Skin epidermis (tissue), 12 donors: ENCODE measurements at regions not wholly inside any gene's neighbourhood (a gene's known extent, or its start where the extent isn't known, plus 50 kb on each side); places are given as distances from the start of the nearest gene placed in this dataset.

Experiments used
- H3K27ac ChIP-seq, 21 experiments: fragments of 200-600 bp; sonication (generic) in 11 of 21; one replicate each; pipeline ENCODE4 v1.5.0; 2020; ENCODE audit warnings: mild to moderate bottlenecking in 3 of 21, inconsistent platforms in 2 of 21, moderate library complexity in 2 of 21
- H3K4me3 ChIP-seq, 7 experiments: fragments of 200-600 bp; sonication (generic) in 2 of 7; one replicate each; pipeline ENCODE4 v1.5.0; 2020; ENCODE audit warnings: inconsistent platforms in 2 of 7, mild to moderate bottlenecking in 2 of 7, moderate library complexity in 1 of 7

DNA sequence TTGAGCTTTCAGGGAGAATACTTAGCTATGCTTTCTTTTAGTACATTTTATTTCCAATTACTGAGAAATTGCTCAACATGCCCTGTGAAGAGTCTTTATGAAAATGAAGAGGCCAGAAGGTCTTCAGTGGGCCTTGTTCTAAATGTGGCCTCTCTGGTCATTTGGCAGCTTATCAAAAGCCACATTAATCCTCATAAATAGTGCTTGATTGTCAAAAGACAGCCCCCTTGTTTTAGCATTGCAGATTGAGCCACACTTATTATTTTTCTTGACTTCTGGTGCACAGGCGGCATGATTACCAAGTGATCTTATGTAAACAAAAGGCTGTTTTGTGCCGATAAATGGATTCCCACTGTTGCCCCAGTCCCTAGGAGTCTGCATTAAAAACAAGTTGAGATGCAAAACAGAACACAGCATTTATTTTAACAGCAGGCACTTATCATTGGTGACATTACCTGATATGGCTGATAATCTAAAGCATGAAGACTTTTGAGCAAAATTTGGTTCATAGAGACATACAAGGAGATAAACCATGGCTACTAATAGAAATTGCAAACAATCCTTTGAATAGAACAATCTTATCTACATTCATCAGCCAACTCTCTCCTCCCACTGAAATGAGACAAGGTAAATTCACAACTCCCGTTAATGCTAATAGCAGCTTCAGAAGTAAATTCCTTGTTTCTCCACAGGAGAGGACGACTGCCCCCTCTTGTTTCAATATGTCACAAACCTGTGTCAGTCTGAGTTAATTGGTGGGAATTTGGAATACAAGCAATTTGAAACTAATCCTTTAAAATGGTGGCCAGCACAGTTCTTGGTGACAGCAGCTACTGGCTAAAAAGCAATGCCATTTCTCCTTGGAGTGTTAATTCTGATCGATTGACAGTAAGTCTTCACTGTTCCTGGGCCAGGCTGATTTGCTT, 194.3 kb downstream of the NSUN3 start:
- no peak overlapping the region for H3K4me3 ChIP-seq
- H3K27ac ChIP-seq, result no peak overlapping the region

DNA sequence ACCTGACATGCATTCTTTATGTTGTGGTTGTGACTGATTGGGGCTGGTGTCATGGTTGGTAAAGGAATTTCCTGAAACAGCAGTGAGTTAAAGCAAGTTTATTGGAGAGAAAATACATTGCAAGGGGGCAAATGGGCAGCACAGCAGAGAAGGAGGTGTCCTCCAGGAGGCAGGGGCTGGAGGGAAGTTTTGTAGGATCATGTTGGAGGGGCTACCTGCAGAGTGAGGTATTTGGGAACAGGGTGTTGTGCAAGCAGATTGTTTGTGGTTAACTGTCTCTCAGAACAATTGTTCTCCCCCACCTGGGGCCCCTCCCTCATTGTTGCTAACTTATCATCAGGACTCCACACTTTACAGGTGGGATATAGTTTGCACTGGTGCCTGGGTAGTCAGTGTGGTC, 196.0 kb downstream of the NSUN3 start:
- no peak overlapping the region for H3K4me3 ChIP-seq
- no peak overlapping the region for H3K27ac ChIP-seq

DNA sequence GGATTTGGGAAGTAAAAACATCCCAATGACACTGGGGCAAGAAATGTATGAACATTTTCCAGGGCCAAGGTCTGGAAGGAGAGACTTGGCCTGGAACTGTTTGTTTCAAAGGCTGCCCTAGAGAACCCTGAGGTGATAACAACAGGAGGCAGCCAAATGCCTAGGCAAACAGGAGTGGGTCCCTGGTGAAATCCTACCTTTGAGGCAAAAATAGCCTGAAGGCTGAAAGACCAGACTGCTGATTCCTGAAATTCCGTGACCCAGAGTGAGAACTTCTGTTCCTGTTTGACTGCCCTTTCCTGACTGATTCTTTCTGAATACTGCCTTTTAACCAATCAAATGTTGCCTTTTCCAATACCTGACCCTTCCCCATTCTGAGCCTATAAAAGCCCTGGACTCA, 196.4 kb downstream of the NSUN3 start:
- Histone ChIP-seq H3K4me3 (no peak overlapping the region), H3K27ac (no peak overlapping the region)

DNA sequence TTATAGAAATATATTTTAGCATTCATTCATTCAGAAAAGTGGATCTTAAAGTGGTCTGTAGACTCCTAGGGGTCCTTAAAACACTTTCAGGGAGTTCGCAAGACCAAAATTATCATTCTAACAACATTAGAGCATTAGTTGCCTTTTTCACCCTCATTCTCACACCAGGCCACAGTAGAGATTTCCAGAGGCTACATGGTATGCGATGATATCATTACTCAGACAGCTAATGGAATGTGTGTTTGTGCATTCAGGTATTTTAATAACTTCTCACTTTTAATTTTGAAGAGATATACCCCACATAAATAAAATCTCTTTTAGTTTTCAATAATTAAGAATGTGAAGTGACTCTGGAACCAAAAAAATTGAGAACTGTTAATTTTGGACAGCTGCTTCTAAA, 206.9 kb downstream of the NSUN3 start:
- no peak overlapping the region for H3K4me3 ChIP-seq
- H3K27ac ChIP-seq, result no peak overlapping the region

DNA sequence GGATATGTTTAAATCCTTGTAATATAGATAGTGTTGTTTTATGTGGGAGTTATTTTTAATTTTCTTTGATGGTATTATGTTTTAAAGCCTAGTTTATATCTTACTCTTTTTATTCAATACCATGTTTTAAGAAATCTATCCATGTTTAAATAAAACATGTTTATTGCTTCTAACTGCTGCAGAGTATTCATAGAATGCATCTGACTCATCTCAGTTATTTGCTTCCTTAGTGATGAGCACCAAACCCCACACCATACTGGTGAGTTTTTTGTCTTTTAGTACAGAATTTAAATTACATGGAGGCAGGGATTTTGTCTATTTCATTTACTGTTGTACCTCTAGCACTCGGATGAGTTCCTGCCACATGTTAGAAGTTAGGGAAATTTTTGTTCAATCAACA, 209.2 kb downstream of the NSUN3 start:
- no peak overlapping the region for H3K4me3 ChIP-seq
- no peak overlapping the region for H3K27ac ChIP-seq

DNA sequence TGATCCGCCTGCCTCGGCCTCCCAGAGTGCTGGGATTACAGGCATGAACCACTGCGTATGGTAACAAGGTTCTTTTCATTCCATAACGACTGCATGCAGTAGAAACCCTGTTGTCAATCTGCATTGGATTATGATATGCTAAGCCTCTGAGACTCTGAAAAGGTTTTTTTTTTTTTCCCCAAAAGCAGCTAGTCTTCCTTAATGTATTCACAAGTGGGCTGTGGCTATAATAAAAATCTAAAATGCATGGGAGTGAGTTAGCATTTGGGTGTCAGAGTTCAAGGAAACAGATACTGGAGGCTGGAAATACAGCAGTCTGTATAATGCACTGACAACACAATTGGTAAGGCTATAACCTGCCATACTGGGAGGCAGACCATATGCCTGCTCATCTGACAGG, 218.1 kb downstream of the NSUN3 start:
- Histone ChIP-seq H3K27ac (no peak overlapping the region), H3K4me3 (no peak overlapping the region)

DNA sequence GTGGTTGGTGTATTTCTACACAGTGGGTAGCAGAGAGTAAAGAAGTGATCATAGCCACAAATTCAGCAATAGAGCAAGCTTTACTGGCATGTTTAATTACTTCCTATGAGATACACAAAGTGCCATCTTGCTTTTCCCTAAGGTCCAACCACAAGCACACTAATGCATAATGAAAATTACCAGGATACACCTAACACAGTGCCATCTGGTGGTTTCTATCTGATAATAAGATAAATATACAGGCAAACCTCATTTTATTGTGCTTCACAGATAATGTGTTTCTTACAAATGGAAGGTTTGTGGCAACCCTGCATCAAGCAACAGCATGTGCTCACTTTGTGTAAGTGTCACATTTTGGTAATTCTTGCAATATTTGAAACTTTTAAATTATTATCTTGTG, 223.0 kb downstream of the NSUN3 start:
- Histone ChIP-seq H3K27ac (no peak overlapping the region), H3K4me3 (no peak overlapping the region)

DNA sequence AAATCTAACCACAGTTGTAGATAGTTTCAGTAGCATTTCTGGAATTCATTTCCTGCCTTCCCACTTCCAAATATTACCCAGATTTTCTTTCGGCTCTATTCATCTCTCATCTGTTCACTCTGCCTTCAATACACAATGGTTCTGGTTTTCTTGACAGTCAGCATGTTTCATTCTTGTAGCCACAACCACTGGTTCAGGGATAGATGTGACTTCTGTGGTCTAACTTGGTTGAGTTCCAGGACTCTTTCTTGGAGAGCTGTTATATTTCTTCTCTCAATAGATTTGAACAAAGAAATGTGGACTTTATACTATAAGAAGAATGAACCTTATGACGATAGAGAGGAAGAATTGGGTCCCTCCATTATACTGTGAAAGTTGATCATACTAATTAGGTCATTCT, 228.8 kb downstream of the NSUN3 start:
- H3K4me3 ChIP-seq, result no peak overlapping the region
- H3K27ac ChIP-seq, result no peak overlapping the region

DNA sequence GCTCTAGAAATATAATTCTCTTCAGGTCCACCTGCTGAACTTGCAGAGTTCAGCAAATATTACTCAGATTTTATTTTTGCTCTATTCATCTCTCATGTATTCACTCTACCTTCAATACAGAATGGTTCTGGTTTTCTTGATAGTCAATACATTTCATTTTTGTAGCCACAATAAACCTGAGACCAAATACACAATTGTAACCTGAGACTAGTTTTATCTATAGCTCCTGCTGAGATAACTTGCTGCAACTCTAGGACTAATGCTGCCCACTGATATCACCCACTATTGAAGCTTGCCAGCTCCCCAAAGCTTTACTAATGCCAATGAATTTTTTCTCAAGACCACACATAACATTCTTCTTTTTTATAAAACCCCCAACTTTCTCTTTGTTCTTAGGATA, 229.3 kb downstream of the NSUN3 start:
- Histone ChIP-seq H3K4me3 (no peak overlapping the region), H3K27ac (no peak overlapping the region)

DNA sequence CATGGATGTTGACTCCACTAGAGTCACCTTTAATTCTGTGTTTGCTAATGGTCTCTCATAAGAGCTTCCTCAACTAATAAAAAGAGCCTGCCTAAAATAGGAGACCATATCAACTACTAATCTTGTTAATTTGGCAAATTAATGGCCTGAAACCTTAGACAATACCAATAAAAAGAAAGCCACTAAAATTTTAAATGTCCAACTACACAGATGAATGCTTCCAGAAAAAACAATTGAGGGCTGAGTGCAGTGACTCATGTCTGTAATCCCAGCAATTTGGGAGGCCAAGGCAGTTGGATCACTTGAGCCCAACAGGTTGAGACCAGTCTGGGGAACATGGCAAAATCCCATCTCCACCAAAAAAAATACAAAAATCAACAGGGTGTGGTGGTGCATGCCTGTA, 230.9 kb downstream of the NSUN3 start:
- no peak overlapping the region for H3K4me3 ChIP-seq
- no peak overlapping the region for H3K27ac ChIP-seq

DNA sequence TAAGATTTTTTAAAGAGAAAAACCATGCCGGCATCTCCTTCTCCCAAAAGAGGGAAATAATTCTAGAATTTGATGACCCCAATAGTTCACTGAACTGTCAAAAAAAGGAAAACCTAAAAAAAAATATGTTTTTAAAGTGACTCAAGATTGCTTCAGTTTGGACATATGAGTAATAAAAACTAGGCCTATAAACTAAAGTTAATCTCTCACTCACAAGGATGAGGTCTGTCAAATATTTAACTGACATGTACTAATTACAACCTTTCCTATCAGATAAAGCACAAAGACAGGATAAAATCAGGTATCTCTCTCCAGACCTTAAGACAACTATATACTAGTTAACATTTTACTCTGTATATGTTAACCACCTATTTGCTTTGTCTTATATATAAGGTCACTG, 231.9 kb downstream of the NSUN3 start:
- no peak overlapping the region for H3K27ac ChIP-seq

DNA sequence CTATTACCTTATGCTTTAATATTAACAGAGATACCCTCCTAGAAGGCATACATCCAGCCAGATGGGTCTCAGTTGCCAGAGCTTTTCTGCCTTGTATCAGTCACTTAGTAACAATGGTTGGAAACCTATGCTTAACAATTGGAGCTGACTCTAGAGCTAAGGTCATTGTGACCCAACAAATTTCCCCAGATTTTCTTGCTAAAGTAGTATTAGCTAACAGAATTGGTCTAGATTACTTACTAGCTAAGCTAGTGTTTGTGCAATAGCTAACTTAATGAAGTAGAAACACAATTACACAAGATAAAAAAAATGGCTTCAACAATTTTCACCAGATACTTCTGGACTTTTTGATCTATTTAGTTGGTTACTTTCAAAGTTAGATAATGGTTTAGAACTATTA, 236.9 kb downstream of the NSUN3 start:
- H3K27ac ChIP-seq, result no peak overlapping the region
- no peak overlapping the region for H3K4me3 ChIP-seq

More for the DNA sequence above, 231.9 kb downstream of the NSUN3 start:
- no peak overlapping the region for H3K4me3 ChIP-seq

DNA sequence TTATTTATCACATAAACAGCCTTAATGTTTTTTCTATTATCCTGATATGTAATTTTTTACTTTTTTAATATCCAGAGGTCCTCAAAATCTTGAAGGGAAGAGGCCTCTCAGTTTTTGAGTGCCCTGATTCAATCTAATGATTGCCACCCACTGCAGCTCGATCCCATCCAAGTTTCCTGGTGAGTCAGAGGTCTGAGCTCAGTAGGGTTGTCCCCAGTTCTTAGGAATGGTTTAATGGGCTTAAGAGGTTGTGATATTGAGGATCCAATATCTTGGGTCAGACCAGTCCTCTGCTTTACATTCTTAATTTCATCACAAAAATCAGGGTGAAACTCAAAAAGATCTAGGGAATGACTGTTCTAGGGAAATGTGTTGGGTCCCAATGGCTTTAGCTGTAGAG, 238.5 kb downstream of the NSUN3 start:
- no peak overlapping the region for H3K4me3 ChIP-seq
- H3K27ac ChIP-seq, result no peak overlapping the region

DNA sequence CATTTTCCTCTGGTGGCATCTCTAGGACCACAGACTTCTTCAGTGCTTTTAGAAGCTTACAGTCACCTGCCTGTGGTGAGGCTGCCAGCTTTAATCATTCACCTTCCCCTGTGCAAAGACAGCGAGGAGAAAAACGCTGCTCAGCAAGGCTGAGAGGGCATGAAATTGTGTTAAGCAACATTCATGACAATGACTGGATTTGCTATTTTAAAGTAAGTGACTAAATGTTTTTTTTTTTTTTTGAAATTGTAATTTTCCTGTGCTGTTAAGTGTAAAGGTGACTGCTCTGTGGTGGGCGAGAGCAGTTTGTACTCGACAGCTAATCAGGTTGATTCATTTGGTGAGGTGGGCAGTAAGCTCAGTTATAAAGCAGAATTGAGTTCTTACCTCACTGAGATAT, 240.4 kb downstream of the NSUN3 start:
- no peak overlapping the region for H3K27ac ChIP-seq

DNA sequence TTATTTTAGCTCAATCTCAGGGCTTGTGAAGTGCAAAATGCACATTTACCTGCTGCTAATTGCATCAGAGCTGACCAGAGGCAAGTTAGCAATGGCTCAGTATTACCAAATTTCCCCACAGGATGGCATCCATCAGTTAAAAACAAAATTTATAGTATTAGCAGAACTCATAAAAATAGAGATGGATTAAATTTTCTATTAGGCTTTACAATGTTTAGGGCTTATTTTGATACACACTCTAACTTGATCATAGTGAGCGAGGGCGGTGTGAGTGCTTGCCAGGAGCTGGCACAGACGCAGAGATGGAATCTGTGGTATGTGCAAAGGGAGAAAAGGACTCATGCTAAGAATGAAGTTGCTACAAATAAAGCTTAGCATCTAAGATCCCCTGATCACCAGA, 241.0 kb downstream of the NSUN3 start:
- H3K27ac ChIP-seq, result no peak overlapping the region
- no peak overlapping the region for H3K4me3 ChIP-seq

More for the DNA sequence above, 240.4 kb downstream of the NSUN3 start:
- H3K4me3 ChIP-seq, result no peak overlapping the region

DNA sequence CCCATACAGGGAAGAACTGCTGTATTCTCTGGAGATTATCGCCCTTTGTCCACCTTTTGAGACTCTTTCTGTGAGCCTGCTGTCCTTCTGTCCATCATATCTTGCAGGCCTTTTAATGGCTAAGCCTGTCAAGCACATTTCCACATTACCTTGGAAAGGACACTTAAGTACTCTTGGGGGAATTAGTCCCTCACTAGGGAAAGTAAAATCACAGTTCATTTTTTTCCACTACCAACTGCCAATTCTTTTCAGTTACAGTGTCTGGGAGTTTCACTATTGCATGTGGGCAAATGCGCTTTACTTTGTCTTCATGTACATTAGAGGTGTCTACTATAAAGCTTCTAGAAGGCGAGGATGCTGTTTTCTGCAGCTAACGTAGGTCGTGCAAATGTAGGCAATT, 242.1 kb downstream of the NSUN3 start:
- no peak overlapping the region for H3K27ac ChIP-seq
- no peak overlapping the region for H3K4me3 ChIP-seq

DNA sequence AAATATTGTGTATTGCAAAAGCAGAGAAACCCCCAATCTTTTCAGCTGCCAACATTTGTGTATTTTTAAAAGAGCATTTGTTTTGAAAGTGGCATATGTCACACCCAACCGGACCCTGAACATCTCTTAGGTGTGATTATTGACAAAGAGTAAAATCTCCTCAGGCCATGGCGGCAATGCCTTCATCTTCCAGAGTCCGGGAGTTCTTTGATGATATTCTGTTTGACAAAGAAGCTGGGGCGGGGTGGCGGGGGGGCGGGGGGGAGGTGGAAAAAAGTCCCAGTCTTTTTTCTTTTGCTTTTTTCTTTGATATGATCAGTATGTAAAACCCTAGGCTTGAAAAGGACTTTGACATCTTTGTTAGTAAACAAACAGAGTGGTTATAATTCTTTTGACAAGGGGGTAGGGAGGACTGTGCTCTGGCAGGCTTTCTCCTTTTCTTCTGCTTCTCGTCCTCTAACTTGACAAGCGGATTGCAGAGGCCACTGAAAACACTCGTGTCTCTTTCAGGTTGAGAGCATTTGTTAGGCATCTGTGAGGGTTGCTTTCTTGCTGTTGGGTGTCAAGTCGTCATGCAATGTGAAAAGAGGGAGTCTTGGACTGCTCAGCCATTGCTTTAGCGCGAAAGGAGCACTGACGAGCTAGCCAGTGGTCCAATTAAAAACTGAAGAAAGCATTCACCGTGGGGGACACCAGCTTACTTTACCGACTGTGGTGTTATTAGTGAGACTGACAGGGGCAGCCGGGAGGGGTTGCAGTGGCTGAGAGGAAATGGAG, 243.2 kb downstream of the NSUN3 start:
- Histone ChIP-seq H3K27ac (no peak overlapping the region), H3K4me3 (no peak overlapping the region)

DNA sequence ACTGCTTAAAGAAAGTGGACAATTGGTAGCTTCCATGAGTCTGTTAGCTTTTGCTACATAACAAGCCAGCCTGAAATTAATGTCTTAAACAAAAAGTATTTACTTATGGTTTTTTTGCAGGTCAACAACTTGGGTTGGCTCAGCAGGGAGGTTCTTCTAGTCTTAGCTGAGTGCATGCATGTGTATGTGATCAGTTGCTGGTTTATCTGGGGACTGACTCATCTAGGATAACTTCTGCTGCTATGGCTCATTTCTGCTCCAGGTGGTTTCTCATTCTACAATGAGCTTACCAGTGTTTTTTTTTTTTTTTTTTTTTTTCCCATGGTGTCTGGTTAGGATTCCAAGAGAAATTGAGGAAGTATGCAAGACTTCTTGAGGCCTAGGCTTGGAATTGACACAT, 244.7 kb downstream of the NSUN3 start:
- Histone ChIP-seq H3K27ac (no peak overlapping the region), H3K4me3 (no peak overlapping the region)

DNA sequence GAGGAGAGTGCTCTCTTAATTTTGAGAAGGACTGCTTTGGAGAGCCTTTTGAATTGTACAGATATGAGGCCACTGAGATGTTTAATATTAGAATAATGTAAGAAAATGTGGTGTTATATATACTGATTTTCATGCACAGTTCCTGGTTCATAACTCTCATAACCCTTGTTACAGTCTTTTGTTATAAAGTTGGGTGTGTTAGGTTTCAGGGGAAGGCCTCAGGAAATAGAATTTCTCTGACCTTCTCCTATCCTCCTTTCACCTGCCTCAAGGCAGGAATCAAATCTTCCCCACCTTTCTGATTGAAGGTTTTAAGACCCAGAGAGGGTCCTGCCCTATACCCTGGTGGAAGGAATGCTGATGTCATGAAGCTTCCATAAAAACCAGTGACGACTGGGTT, 245.9 kb downstream of the NSUN3 start:
- Histone ChIP-seq H3K4me3 (no peak overlapping the region), H3K27ac (no peak overlapping the region)

DNA sequence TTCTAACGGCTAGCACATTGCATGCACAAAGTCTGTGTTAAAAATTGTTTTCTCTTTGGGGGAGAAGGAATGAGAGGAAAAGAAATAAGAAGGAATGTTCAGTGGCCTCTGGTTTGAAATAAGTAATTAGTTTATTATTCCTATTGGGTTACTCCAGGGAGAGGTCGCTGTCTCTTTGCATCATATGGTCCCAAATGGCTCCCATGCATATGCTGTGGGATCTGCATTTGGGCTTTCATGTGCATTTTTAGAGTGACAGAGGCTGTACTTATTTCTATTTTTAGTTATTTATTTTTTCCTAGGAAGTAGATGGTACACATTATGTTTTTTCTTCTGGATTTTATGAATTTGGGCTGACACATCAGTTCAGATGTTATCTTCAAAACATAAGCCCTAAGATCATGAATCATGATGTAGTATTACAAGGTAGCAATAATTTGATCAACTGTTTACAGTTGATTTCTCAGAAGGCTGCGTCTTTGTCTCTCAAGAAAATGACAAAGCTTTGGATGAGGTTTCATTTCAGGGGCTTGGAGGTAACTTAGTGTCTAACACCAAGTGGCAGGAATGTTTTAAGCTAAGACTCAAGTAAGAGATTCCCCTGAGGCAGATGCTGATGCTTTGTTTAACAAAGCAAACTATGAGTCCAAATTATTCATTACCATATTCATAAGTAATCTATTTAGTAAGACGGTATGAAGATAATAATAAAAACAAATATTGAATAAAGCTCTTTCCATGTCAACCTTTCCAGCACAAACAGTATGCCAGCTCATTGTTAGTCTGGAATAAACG, 247.7 kb downstream of the NSUN3 start:
- Histone ChIP-seq H3K4me3 (no peak overlapping the region), H3K27ac (no peak overlapping the region)
